B cell (primary cell): ENCODE measurements at regions not wholly inside any gene's neighbourhood (a gene's known extent, or its start where the extent isn't known, plus 50 kb on each side); places are given as distances from the start of the nearest gene placed in this dataset. TPM values are rescaled to one million over a fixed set of nuclear protein-coding genes. Genes with fewer than 3 reads are reported as not detected.

ENCODE experiments used
- ATAC-seq: fragments of 200-7000 bp; cut with Tn5 transposase; one replicate; pipeline ENCODE4 v1.10.0; 2021; ENCODE audit warnings: low read depth, mild to moderate bottlenecking, moderate number of reproducible peaks, moderate library complexity
- CTCF ChIA-PET: fragments of 350-600 bp; sonication (Branson Sonifier 250); formaldehyde crosslinking; loops from one replicate; lab custom pipeline; 2021; ENCODE audit warnings: antibody characterized with exemption, inconsistent platforms; lab: Charles Lee
- POLR2A ChIA-PET: fragments of 350-600 bp; sonication (Branson Sonifier 250); formaldehyde crosslinking; loops from one replicate; lab custom pipeline; 2021; ENCODE audit warnings: antibody characterized with exemption; lab: Charles Lee
- DNase-seq: peaks from one replicate; pipeline ENCODE4 v3.0.0; 2013
- H2AFZ ChIP-seq: 2 replicates; pipeline ENCODE4 v1.6.1; 2012; ENCODE audit warnings: mild to moderate bottlenecking, low read depth, low read length; ENCODE audit not compliant: insufficient read depth, poor library complexity, severe bottlenecking
- H3K27ac ChIP-seq, 2 donors: 1 replicate in 1 of 2; 2 replicates in 1 of 2; pipeline ENCODE4 v1.5.1; 2012 to 2013; ENCODE audit warnings: low read length in 2 of 2, mild to moderate bottlenecking in 2 of 2, moderate library complexity in 1 of 2
- H3K27me3 ChIP-seq, 4 experiments: fragments of 200-600 bp in 1 of 4; sonication (generic) in 1 of 4; replicated peaks in 1 of 4; 1 replicate in 2 of 4; 2 replicates in 2 of 4; pipeline versions ENCODE4 v1.6.1 to v1.7.0; 2013 to 2016; ENCODE audit warnings: low read length in 3 of 4, mild to moderate bottlenecking in 2 of 4, mixed read lengths in 1 of 4, moderate library complexity in 1 of 4; ENCODE audit not compliant: insufficient read depth in 4 of 4, control insufficient read depth in 3 of 4; ENCODE audit errors: control extremely low read depth in 1 of 4
- H3K36me3 ChIP-seq, 2 experiments: replicated peaks in 1 of 2; 1 replicate in 1 of 2; 2 replicates in 1 of 2; pipeline versions ENCODE4 v1.6.1 to v1.7.1; 2013; ENCODE audit warnings: low read length in 1 of 2; ENCODE audit not compliant: insufficient read depth in 2 of 2, control insufficient read depth in 1 of 2; ENCODE audit errors: control extremely low read depth in 1 of 2, extremely low read depth in 1 of 2
- H3K4me1 ChIP-seq, 2 donors: fragments of 200-600 bp in 1 of 2; sonication (generic) in 1 of 2; 1 replicate in 1 of 2; 2 replicates in 1 of 2; pipeline versions ENCODE4 v1.5.1 to v1.6.1; 2013 to 2017; ENCODE audit warnings: low read length in 2 of 2; ENCODE audit not compliant: control insufficient read depth in 2 of 2, insufficient read depth in 2 of 2
- H3K4me2 ChIP-seq: replicated peaks from 2 replicates; pipeline ENCODE3; 2012; ENCODE audit warnings: mild to moderate bottlenecking, low read depth, low read length; ENCODE audit not compliant: poor library complexity, severe bottlenecking
- H3K4me3 ChIP-seq, 5 experiments: fragments of 200-600 bp in 1 of 5; sonication (generic) in 1 of 5; 1 replicate in 3 of 5; 2 replicates in 2 of 5; pipeline versions ENCODE4 v1.5.1 to v1.7.0; 2011 to 2016; ENCODE audit warnings: low read length in 4 of 5, mild to moderate bottlenecking in 4 of 5, low read depth in 2 of 5, control low read depth in 1 of 5, moderate library complexity in 1 of 5; ENCODE audit not compliant: insufficient read depth in 1 of 5; ENCODE audit errors: control extremely low read depth in 1 of 5, extremely low read depth in 1 of 5
- H3K79me2 ChIP-seq: fragments of 200-600 bp; sonication (generic); one replicate; pipeline ENCODE4 v1.6.0; 2016; ENCODE audit warnings: low read length; ENCODE audit not compliant: control insufficient read depth, insufficient read depth
- H3K9ac ChIP-seq: fragments of 200-600 bp; sonication (generic); 2 replicates; pipeline ENCODE4 v1.6.1; 2017; ENCODE audit warnings: mild to moderate bottlenecking, low read length, moderate library complexity
- H3K9me3 ChIP-seq, 3 donors: one replicate each; pipeline versions ENCODE4 v1.6.1 to v1.7.1; 2013; ENCODE audit warnings: low read length in 2 of 3; ENCODE audit not compliant: control insufficient read depth in 2 of 3, insufficient read depth in 1 of 3; ENCODE audit errors: control extremely low read depth in 1 of 3
- H4K20me1 ChIP-seq: 2 replicates; pipeline ENCODE4 v1.6.0; 2012; ENCODE audit warnings: mild to moderate bottlenecking, low read length; ENCODE audit not compliant: insufficient read depth, control insufficient read depth, poor library complexity, severe bottlenecking
- H3K27ac Mint-ChIP-seq: one replicate; pipeline ENCODE4 v1.8.0; 2021; ENCODE audit warnings: mixed read lengths
- H3K27me3 Mint-ChIP-seq: one replicate; pipeline ENCODE4 v1.8.0; 2021; ENCODE audit warnings: mixed read lengths
- H3K4me1 Mint-ChIP-seq: one replicate; pipeline ENCODE4 v1.8.0; 2021; ENCODE audit warnings: mixed read lengths
- H3K4me3 Mint-ChIP-seq: one replicate; pipeline ENCODE4 v1.8.0; 2021; ENCODE audit warnings: mixed read lengths
- H3K9me3 Mint-ChIP-seq: one replicate; pipeline ENCODE4 v1.8.0; 2022; ENCODE audit warnings: mixed read lengths; ENCODE audit not compliant: insufficient read depth
- CTCF ChIP-seq: fragments of 200-600 bp; IDR thresholded peaks from one replicate; pipeline ENCODE4 v1.8.0; 2022; ENCODE audit warnings: antibody characterized with exemption, mild to moderate bottlenecking
- EZH2 ChIP-seq: IDR thresholded peaks from 2 replicates; pipeline ENCODE4 v1.6.1; 2012; ENCODE audit warnings: borderline replicate concordance, low read depth, mild to moderate bottlenecking, moderate library complexity, low read length; ENCODE audit not compliant: insufficient read depth, poor library complexity, severe bottlenecking
- WGBS: methylation state at CpG from one replicate; pipeline ENCODE4 v1.1.5; 2013; ENCODE audit warnings: missing lambda C conversion rate; ENCODE audit not compliant: insufficient coverage; 5-methylcytosine and 5-hydroxymethylcytosine counted together
- intact Hi-C: fragments of 100-400 bp; cut with micrococcal nuclease; formaldehyde crosslinking; loops from one replicate; pipeline ENCODE4 v1.10.0; 2022
- small RNA-seq: library from RNA; depleted of rRNA; stranded (forward); fragments of <200 nt; gene quantifications from one replicate; pipeline ENCODE3, GENCODE V24; 2012; ENCODE audit warnings: low replicate concordance, low read depth; ENCODE audit not compliant: insufficient read length

- no peaks in the 10 kb centered on the region for H3K36me3 ChIP-seq
- ChIA-PET CTCF (no interaction called here), POLR2A (no interaction called here)
- Mint-ChIP-seq H3K27ac (no peak overlapping the region), H3K27me3 (peaks cover 10% of the 10 kb centered on the region), H3K4me3 (no peak overlapping the region), H3K9me3 (no peaks in the 10 kb centered on the region), H3K4me1 (no peaks in the 10 kb centered on the region)
- no peaks in the 10 kb centered on the region for H3K4me1 ChIP-seq
- intact Hi-C loops = no loop called here
- no peak overlapping the region for H3K4me3 ChIP-seq
- no peak overlapping the region for H2AFZ ChIP-seq
- H3K4me2 ChIP-seq = no peak overlapping the region
- H3K79me2 ChIP-seq = no peaks in the 10 kb centered on the region
- DNase-seq = no peak
- no peaks in the 10 kb centered on the region for H4K20me1 ChIP-seq
- H3K9me3 ChIP-seq = no peaks in the 10 kb centered on the region
- TF ChIP-seq EZH2 (no peak), CTCF (no peak)
- H3K27me3 ChIP-seq = no peaks in the 10 kb centered on the region
- no peak for ATAC-seq
- H3K27ac ChIP-seq = no peak overlapping the region
- H3K9ac ChIP-seq = no peak overlapping the region
- no CpG with 5 or more reads among the region's 1 CpG for WGBS
These were observed 52.5 kb upstream of the PRLR start for GRCh38 chr5:35282810-35283209.

GRCh38 chr5:35281613-35282012 lies 51.3 kb upstream of the PRLR start:
- TF ChIP-seq EZH2 (no peak), CTCF (no peak)
- Histone ChIP-seq H3K27me3 (no peaks in the 10 kb centered on the region), H3K4me3 (no peak overlapping the region), H3K9me3 (no peaks in the 10 kb centered on the region), H3K4me2 (no peak overlapping the region), H3K4me1 (no peaks in the 10 kb centered on the region), H3K36me3 (no peaks in the 10 kb centered on the region), H4K20me1 (no peaks in the 10 kb centered on the region), H3K9ac (no peak overlapping the region), H3K27ac (no peak overlapping the region), H2AFZ (no peak overlapping the region), H3K79me2 (no peaks in the 10 kb centered on the region)
- ATAC-seq = no peak
- CTCF ChIA-PET = no interaction called here
- Mint-ChIP-seq H3K4me1 (no peaks in the 10 kb centered on the region), H3K4me3 (no peak overlapping the region), H3K27me3 (peaks cover 14% of the 10 kb centered on the region), H3K9me3 (no peaks in the 10 kb centered on the region), H3K27ac (no peak overlapping the region)
- WGBS = 14% methylated on average over 1 of the region's 2 CpGs
- DNase-seq = no peak
- POLR2A ChIA-PET = no interaction called here
- intact Hi-C loops = no loop called here

Small RNAs in the stretch of these regions (small RNA-seq; reads per million reads assigned to genes)
- gene RF00012 = not detected
